ENCODE measurements at regions not wholly inside any gene's neighbourhood (a gene's known extent, or its start where the extent isn't known, plus 50 kb on each side); places are given as distances from the start of the nearest gene placed in this dataset.

- no peak for TF ChIP-seq POLR2A (IDR thresholded peaks at IDR 0.05)
- TF ChIP-seq, protein P1, sequence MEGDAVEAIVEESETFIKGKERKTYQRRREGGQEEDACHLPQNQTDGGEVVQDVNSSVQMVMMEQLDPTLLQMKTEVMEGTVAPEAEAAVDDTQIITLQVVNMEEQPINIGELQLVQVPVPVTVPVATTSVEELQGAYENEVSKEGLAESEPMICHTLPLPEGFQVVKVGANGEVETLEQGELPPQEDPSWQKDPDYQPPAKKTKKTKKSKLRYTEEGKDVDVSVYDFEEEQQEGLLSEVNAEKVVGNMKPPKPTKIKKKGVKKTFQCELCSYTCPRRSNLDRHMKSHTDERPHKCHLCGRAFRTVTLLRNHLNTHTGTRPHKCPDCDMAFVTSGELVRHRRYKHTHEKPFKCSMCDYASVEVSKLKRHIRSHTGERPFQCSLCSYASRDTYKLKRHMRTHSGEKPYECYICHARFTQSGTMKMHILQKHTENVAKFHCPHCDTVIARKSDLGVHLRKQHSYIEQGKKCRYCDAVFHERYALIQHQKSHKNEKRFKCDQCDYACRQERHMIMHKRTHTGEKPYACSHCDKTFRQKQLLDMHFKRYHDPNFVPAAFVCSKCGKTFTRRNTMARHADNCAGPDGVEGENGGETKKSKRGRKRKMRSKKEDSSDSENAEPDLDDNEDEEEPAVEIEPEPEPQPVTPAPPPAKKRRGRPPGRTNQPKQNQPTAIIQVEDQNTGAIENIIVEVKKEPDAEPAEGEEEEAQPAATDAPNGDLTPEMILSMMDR (IDR thresholded peaks at IDR 0.05): no peak
Measured at GRCh38 chr13:58207501-58207900, 576.0 kb downstream of the PCDH17 start.

All from heart left ventricle (tissue), 13 donors.